GM13976 (cell line): ENCODE measurements at regions not wholly inside any gene's neighbourhood (a gene's known extent, or its start where the extent isn't known, plus 50 kb on each side); places are given as distances from the start of the nearest gene placed in this dataset.

ENCODE experiments used
- DNase-seq: peaks from one replicate; pipeline ENCODE4 v3.0.0; 2012; ENCODE audit warnings: low spot score
- CTCF ChIP-seq: IDR thresholded peaks from 2 replicates; pipeline ENCODE4 v1.5.1; 2012; ENCODE audit warnings: borderline replicate concordance, mild to moderate bottlenecking; ENCODE audit not compliant: insufficient read depth; ENCODE audit errors: extremely low read depth, missing control alignments, control extremely low read depth
- in situ Hi-C: fragments of 300-500 bp; cut with MboI; formaldehyde crosslinking; loops from one replicate; pipeline ENCODE4 v1.12.0; 2022; ENCODE audit warnings: low sequenced_read_pairs, mixed read lengths, inconsistent platforms; ENCODE audit not compliant: unreplicated experiment

- in situ Hi-C loops: no loop called here
- DNase-seq: no peak
- TF ChIP-seq CTCF: no peak
Measured at GRCh38 chr2:103293742-103294077, 531.9 kb downstream of the TMEM182 start.

- in situ Hi-C loops: no loop called here
- no peak for TF ChIP-seq CTCF
Measured at GRCh38 chr2:103294420-103294819, 532.6 kb downstream of the TMEM182 start.

GRCh38 chr2:103295591-103295990, 533.8 kb downstream of the TMEM182 start:
- no peak for DNase-seq
- no peak for TF ChIP-seq CTCF
- in situ Hi-C loops: no loop called here

More at GRCh38 chr2:103294420-103294819, 532.6 kb downstream of the TMEM182 start:
- DNase-seq: no peak

GRCh38 chr2:103324671-103325070, 562.8 kb downstream of the TMEM182 start:
- TF ChIP-seq CTCF: no peak
- in situ Hi-C loops: no loop called here

GRCh38 chr2:103327386-103327785, 565.6 kb downstream of the TMEM182 start:
- TF ChIP-seq CTCF: no peak
- in situ Hi-C loops: no loop called here
- DNase-seq: no peak

More at GRCh38 chr2:103324671-103325070, 562.8 kb downstream of the TMEM182 start:
- no peak for DNase-seq

GRCh38 chr2:103327966-103328365, 566.1 kb downstream of the TMEM182 start:
- in situ Hi-C loops: no loop called here
- DNase-seq: no peak
- no peak for TF ChIP-seq CTCF

GRCh38 chr2:103335403-103335802, 573.6 kb downstream of the TMEM182 start:
- no peak for TF ChIP-seq CTCF
- no peak for DNase-seq
- in situ Hi-C loops: no loop called here
